HAP-1 (cell line): ENCODE measurements at regions not wholly inside any gene's neighbourhood (a gene's known extent, or its start where the extent isn't known, plus 50 kb on each side); places are given as distances from the start of the nearest gene placed in this dataset.
A peak's percentile ranks its signal among the peaks of the same experiment; 100 is the strongest.

ENCODE experiments used
- DNase-seq, 2 experiments: peaks; one replicate each; pipeline ENCODE4 v3.0.0-alpha.2; 2016 to 2020; ENCODE audit warnings: low spot score in 2 of 2
- H3K27me3 ChIP-seq: fragments of 250-450 bp; sonication (Bioruptor Pico); 2 replicates; pipeline ENCODE4 v1.5.1; 2020; ENCODE audit warnings: low read depth, mild to moderate bottlenecking, moderate library complexity
- H3K36me3 ChIP-seq: fragments of 250-450 bp; sonication (Bioruptor Pico); replicated peaks from 2 replicates; pipeline ENCODE4 v1.5.1; 2020; ENCODE audit warnings: mild to moderate bottlenecking
- H3K4me1 ChIP-seq: fragments of 250-450 bp; sonication (Bioruptor Pico); 2 replicates; pipeline ENCODE4 v1.5.1; 2020; ENCODE audit warnings: mild to moderate bottlenecking
- H3K4me3 ChIP-seq: fragments of 250-450 bp; sonication (Bioruptor Pico); 2 replicates; pipeline ENCODE4 v1.5.1; 2020; ENCODE audit warnings: mild to moderate bottlenecking, moderate library complexity
- H3K9me3 ChIP-seq: fragments of 250-450 bp; sonication (Bioruptor Pico); 2 replicates; pipeline ENCODE4 v1.5.1; 2020; ENCODE audit warnings: mild to moderate bottlenecking, moderate library complexity
- in situ Hi-C: fragments of 300-500 bp; cut with MboI; formaldehyde crosslinking; loops from 3 replicates; pipeline ENCODE4 v1.14.3; 2020; ENCODE audit warnings: low sequenced_read_pairs, inconsistent platforms, mixed read lengths

DNA sequence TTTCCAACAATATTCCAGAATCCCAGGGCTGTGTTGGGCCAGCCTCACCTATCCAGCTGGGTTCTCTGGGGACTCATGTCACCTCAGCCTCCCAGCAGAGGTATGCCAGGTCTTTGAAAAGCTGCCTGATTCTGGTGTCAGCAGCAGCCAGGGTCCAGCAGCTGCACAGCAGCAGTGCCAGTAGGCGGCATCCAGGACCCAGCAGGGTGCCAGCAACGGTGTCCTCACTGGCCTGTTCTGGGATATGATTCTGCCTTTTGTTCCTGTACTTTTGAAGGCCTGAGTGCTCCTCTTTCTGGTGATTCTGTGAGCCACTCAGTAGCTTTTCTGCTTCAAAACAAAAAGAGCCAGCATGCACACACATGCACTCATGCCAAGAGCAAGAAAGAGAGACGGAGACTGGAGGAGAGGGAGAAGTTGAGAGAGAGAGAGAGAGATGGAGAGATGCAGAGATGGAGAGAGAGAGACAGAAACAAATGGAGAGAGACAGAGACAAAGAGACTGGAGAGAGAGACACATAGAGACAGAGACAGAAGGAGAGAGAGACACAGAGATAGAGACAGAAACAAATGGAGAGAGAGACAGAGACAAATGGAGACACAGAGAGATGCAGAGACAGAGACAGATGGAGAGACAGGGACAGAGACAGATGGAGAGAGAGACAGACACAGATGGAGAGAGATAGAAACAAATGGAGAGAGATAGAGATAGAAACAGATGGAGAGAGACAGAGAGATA is 205.7 kb downstream of the UACA start:
- Histone ChIP-seq H3K36me3 (no peaks in the 10 kb centered on the region), H3K9me3 (no peaks in the 10 kb centered on the region), H3K4me3 (no peak overlapping the region), H3K4me1 (no peaks in the 10 kb centered on the region), H3K27me3 (peaks cover 19% of the 10 kb centered on the region)
- peak in 1 of 2 experiments; percentile 7 for DNase-seq
- in situ Hi-C loops = no loop called here

GRCh38 chr15:70556779-70557178 is 206.6 kb downstream of the UACA start:
- H3K4me3 ChIP-seq = no peak overlapping the region
- DNase-seq = no peak
- H3K9me3 ChIP-seq = no peaks in the 10 kb centered on the region
- no peaks in the 10 kb centered on the region for H3K4me1 ChIP-seq
- no peaks in the 10 kb centered on the region for H3K36me3 ChIP-seq
- peaks cover 19% of the 10 kb centered on the region for H3K27me3 ChIP-seq
- in situ Hi-C loops = no loop called here

GRCh38 chr15:70556151-70556741 is 207.1 kb downstream of the UACA start:
- H3K4me3 ChIP-seq = no peak overlapping the region
- H3K4me1 ChIP-seq = no peaks in the 10 kb centered on the region
- in situ Hi-C loops = no loop called here
- no peaks in the 10 kb centered on the region for H3K9me3 ChIP-seq
- no peaks in the 10 kb centered on the region for H3K36me3 ChIP-seq
- no peak for DNase-seq
- H3K27me3 ChIP-seq = peaks cover 19% of the 10 kb centered on the region

DNA sequence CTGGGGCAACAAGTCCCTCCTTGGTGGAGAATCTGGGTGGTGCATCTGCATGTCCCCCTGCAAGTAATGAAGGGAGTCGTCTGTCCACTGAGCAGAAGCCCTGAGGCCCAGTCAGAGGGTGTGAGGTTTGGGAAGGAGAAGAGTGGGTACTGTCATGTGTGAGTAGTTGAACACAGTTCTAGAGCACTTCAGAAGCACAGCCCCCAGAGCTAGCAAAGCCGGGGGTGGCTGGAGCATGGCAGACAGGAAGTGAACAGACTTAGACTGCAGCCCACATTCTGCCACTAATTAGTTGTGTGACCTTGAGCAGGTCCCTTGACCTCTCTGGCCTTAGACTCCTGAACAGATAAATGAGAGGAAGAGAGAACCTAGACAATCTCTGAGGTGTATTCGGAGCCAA is 207.6 kb downstream of the UACA start:
- in situ Hi-C loops = no loop called here
- no peak overlapping the region for H3K4me3 ChIP-seq
- no peaks in the 10 kb centered on the region for H3K9me3 ChIP-seq
- H3K27me3 ChIP-seq = peaks cover 19% of the 10 kb centered on the region
- H3K4me1 ChIP-seq = no peaks in the 10 kb centered on the region
- DNase-seq = no peak
- no peaks in the 10 kb centered on the region for H3K36me3 ChIP-seq

- no peaks in the 10 kb centered on the region for H3K36me3 ChIP-seq
- in situ Hi-C loops = no loop called here
- no peak for DNase-seq
- no peaks in the 10 kb centered on the region for H3K9me3 ChIP-seq
- H3K4me3 ChIP-seq = no peak overlapping the region
- peaks cover 22% of the 10 kb centered on the region for H3K27me3 ChIP-seq
- H3K4me1 ChIP-seq = no peaks in the 10 kb centered on the region
Measured at GRCh38 chr15:70547846-70548487, 215.4 kb downstream of the UACA start.

GRCh38 chr15:70545526-70545925 is 217.8 kb downstream of the UACA start:
- in situ Hi-C loops = no loop called here
- Histone ChIP-seq H3K4me3 (no peak overlapping the region), H3K9me3 (no peaks in the 10 kb centered on the region), H3K4me1 (no peaks in the 10 kb centered on the region), H3K27me3 (peaks cover 43% of the 10 kb centered on the region), H3K36me3 (no peaks in the 10 kb centered on the region)
- DNase-seq = no peak

DNA sequence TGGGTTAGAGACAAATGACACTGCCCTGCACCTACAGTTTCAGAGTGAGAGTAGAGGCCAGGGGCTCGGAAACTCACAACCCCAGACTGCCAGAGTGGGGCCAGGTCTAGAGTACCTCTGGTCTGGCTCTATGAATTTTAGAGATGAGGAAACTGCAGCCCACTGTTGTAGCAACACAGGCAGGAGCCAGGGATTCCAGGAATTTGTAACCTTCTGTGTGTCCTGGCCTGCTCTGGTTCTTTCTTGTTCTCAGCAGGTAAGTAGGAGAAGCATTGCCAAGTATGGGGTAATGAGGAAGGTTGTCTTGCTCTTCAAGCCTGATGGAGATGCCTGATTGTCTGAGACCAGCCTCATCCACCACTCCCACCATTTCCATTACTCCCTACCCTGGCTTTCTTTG is 221.8 kb downstream of the UACA start:
- no peaks in the 10 kb centered on the region for H3K36me3 ChIP-seq
- no peaks in the 10 kb centered on the region for H3K9me3 ChIP-seq
- no peak overlapping the region for H3K4me3 ChIP-seq
- H3K4me1 ChIP-seq = no peaks in the 10 kb centered on the region
- H3K27me3 ChIP-seq = peaks cover 72% of the 10 kb centered on the region
- peak in 1 of 2 experiments; percentile 5 for DNase-seq
- in situ Hi-C loops = no loop called here

- H3K9me3 ChIP-seq = no peaks in the 10 kb centered on the region
- peak in 1 of 2 experiments; percentile 7 for DNase-seq
- no peaks in the 10 kb centered on the region; the same call in 1 of the 2 replicates for H3K4me1 ChIP-seq
- no peak overlapping the region for H3K4me3 ChIP-seq
- H3K36me3 ChIP-seq = no peaks in the 10 kb centered on the region
- in situ Hi-C loops = no loop called here
- H3K27me3 ChIP-seq = peaks cover 84% of the 10 kb centered on the region
Measured at GRCh38 chr15:70539912-70540530, 223.3 kb downstream of the UACA start.

- H3K9me3 ChIP-seq = no peaks in the 10 kb centered on the region
- no peaks in the 10 kb centered on the region for H3K36me3 ChIP-seq
- H3K4me1 ChIP-seq = no peaks in the 10 kb centered on the region; the same call in 1 of the 2 replicates
- in situ Hi-C loops = no loop called here
- DNase-seq = peak in 1 of 2 experiments; percentile 4
- H3K27me3 ChIP-seq = peaks cover 88% of the 10 kb centered on the region
- H3K4me3 ChIP-seq = no peak overlapping the region
Measured at GRCh38 chr15:70539409-70539808, 223.9 kb downstream of the UACA start.

- Histone ChIP-seq H3K27me3 (peaks cover 96% of the 10 kb centered on the region), H3K4me3 (no peak overlapping the region), H3K36me3 (no peaks in the 10 kb centered on the region), H3K4me1 (no peaks in the 10 kb centered on the region; the same call in 1 of the 2 replicates), H3K9me3 (0 out of 2 replicates have a peak, but pooled peaks cover 2% of the 10 kb centered on the region)
- no peak for DNase-seq
- in situ Hi-C loops = no loop called here
Measured at GRCh38 chr15:70538278-70538677, 225.1 kb downstream of the UACA start.

- H3K27me3 ChIP-seq = peaks cover 94% of the 10 kb centered on the region
- H3K4me1 ChIP-seq = no peaks in the 10 kb centered on the region; the same call in 1 of the 2 replicates
- 0 out of 2 replicates have a peak, but pooled peaks cover 2% of the 10 kb centered on the region for H3K9me3 ChIP-seq
- DNase-seq = peak in 1 of 2 experiments; percentile 5
- H3K4me3 ChIP-seq = no peak overlapping the region
- in situ Hi-C loops = no loop called here
- no peaks in the 10 kb centered on the region for H3K36me3 ChIP-seq
Measured at GRCh38 chr15:70535955-70536338, 227.4 kb downstream of the UACA start.

- Histone ChIP-seq H3K36me3 (no peaks in the 10 kb centered on the region), H3K4me1 (no peaks in the 10 kb centered on the region; the same call in 1 of the 2 replicates), H3K9me3 (0 out of 2 replicates have a peak, but pooled peaks cover 2% of the 10 kb centered on the region), H3K4me3 (no peak overlapping the region), H3K27me3 (peaks cover 97% of the 10 kb centered on the region)
- in situ Hi-C loops = no loop called here
- DNase-seq = no peak
Measured at GRCh38 chr15:70535071-70535954, 228.0 kb downstream of the UACA start.
